AG09309 (cell line): ENCODE measurements at regions not wholly inside any gene's neighbourhood (a gene's known extent, or its start where the extent isn't known, plus 50 kb on each side); places are given as distances from the start of the nearest gene placed in this dataset.
A peak's percentile ranks its signal among the peaks of the same experiment; 100 is the strongest.
"Not testable (repeated sequence)": the region's sequence is repeated elsewhere in the genome, so short reads cannot be mapped to it uniquely, and the experiment has no call there.

Source experiments
- DNase-seq: peaks from one replicate; pipeline ENCODE4 v3.0.0-alpha.2; 2010; ENCODE audit warnings: low read depth
- H3K4me3 ChIP-seq: 2 replicates; pipeline ENCODE4 v1.5.1; 2011; ENCODE audit warnings: mild to moderate bottlenecking, low read depth, low read length, moderate library complexity; ENCODE audit not compliant: control insufficient read depth
- CTCF ChIP-seq: IDR thresholded peaks from 2 replicates; pipeline ENCODE4 v1.5.1; 2011; ENCODE audit warnings: mild to moderate bottlenecking, low read depth, low read length, inconsistent platforms; ENCODE audit not compliant: insufficient read depth, control insufficient read depth; ENCODE audit errors: missing control alignments

GRCh38 chr16:87210894-87211293 is 106.3 kb downstream of the C16orf95 start:
- DNase-seq: no peak
- no peak for TF ChIP-seq CTCF
- H3K4me3 ChIP-seq: no peak overlapping the region

GRCh38 chr16:87212026-87212425 is 105.2 kb downstream of the C16orf95 start:
- no peak for DNase-seq
- TF ChIP-seq CTCF: no peak
- no peak overlapping the region for H3K4me3 ChIP-seq

- DNase-seq: no peak
- TF ChIP-seq CTCF: no peak
- no peak overlapping the region for H3K4me3 ChIP-seq
Measured at GRCh38 chr16:87213536-87213935, 103.7 kb downstream of the C16orf95 start.

- no peak for TF ChIP-seq CTCF
- H3K4me3 ChIP-seq: peak overlapping the region; percentile 37
- no peak for DNase-seq
Measured at GRCh38 chr16:87216148-87216840, 100.9 kb downstream of the C16orf95 start.

GRCh38 chr16:87216841-87217275 is 100.3 kb downstream of the C16orf95 start:
- peak overlapping the region; percentile 37 for H3K4me3 ChIP-seq
- TF ChIP-seq CTCF: no peak
- DNase-seq: no peak

- H3K4me3 ChIP-seq, DNase-seq: not testable (repeated sequence)
Measured at GRCh38 chr16:87217802-87218201, 99.4 kb downstream of the C16orf95 start.

GRCh38 chr16:87218281-87219055 is 98.7 kb downstream of the C16orf95 start:
- TF ChIP-seq CTCF: no peak
- no peak overlapping the region for H3K4me3 ChIP-seq
- DNase-seq: no peak
